ENCODE measurements at regions not wholly inside any gene's neighbourhood (a gene's known extent, or its start where the extent isn't known, plus 50 kb on each side); places are given as distances from the start of the nearest gene placed in this dataset.

DNA sequence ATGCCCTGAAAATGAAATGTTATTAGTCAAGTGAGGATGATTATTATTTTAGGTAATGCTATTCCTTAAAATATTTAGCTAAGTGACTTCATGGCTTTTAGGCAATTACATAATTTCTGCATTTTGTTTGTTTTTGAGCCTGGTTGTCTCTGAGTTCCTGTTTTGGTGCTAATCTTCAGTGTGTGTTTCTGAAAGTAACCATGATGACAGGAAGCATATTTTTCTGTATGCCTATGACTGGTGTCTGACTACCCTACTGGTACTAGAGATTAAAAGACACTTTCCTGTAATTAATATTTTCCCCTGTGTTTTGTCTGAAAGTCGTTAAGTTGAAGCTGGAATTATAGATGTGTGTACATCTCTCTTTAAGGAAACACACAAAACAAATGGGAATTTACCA, 295.0 kb upstream of the SPRED2 start:
- TF ChIP-seq, protein P1, sequence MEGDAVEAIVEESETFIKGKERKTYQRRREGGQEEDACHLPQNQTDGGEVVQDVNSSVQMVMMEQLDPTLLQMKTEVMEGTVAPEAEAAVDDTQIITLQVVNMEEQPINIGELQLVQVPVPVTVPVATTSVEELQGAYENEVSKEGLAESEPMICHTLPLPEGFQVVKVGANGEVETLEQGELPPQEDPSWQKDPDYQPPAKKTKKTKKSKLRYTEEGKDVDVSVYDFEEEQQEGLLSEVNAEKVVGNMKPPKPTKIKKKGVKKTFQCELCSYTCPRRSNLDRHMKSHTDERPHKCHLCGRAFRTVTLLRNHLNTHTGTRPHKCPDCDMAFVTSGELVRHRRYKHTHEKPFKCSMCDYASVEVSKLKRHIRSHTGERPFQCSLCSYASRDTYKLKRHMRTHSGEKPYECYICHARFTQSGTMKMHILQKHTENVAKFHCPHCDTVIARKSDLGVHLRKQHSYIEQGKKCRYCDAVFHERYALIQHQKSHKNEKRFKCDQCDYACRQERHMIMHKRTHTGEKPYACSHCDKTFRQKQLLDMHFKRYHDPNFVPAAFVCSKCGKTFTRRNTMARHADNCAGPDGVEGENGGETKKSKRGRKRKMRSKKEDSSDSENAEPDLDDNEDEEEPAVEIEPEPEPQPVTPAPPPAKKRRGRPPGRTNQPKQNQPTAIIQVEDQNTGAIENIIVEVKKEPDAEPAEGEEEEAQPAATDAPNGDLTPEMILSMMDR (IDR thresholded peaks at IDR 0.05): no peak
- no peak for TF ChIP-seq POLR2A (IDR thresholded peaks at IDR 0.05)

Data from Peyer's patch (tissue), 4 donors.